NOMO-1 treated with DMSO at 0.1 percent for 48 hours (cell line): ENCODE measurements at regions not wholly inside any gene's neighbourhood (a gene's known extent, or its start where the extent isn't known, plus 50 kb on each side); places are given as distances from the start of the nearest gene placed in this dataset.
A peak's percentile ranks its signal among the peaks of the same experiment; 100 is the strongest.
"Not testable (repeated sequence)": the region's sequence is repeated elsewhere in the genome, so short reads cannot be mapped to it uniquely, and the experiment has no call there.

Source experiments
- DNase-seq: peaks from one replicate; lab custom pipeline; 2025; ENCODE audit not compliant: unreplicated experiment; lab: John Stamatoyannopoulos, UW

DNA sequence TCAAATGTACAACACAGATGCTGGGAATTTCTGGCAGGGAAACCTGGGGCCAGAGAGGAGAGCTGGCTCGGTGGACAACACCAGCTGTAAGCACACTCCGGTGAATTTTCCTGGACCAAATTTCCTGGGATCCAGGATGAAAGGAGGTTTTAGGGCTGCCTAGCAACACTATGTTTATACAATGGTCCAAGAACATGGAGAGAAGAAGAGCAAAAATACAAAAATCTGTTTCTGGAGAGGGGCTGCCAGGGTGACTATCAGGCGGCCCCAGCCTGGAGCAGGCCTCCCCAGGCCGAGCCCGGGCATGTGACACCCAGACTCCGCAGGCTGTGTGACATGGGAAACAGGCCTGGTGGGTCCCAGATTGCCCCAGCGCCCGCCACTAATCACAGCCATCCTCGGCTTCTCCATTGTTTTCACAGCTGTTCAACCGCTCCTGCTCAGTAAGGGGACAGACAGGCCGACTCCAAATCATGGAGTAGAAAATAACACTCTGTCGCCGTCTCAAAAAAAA is 336.0 kb upstream of the NFIA start:
- DNase-seq: no peak

DNA sequence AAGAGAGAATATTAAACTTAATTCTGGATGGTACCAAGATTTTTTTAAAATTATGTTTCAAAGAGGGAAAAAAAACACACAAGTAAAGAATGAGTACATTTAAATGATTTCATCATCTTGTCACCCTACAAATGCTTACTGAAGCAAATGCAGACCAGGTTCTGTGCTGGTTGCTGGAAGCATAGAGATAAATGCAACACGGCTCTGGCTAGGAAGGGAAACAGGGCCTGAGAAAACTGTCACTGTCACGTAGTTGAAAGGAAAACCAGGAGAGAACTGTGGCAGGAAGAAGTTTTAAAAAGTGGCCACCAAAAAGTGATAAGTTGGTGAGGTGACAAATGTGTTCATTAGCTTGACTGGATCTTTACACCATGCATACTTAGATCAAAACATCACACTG is 336.9 kb upstream of the NFIA start:
- no peak for DNase-seq

DNA sequence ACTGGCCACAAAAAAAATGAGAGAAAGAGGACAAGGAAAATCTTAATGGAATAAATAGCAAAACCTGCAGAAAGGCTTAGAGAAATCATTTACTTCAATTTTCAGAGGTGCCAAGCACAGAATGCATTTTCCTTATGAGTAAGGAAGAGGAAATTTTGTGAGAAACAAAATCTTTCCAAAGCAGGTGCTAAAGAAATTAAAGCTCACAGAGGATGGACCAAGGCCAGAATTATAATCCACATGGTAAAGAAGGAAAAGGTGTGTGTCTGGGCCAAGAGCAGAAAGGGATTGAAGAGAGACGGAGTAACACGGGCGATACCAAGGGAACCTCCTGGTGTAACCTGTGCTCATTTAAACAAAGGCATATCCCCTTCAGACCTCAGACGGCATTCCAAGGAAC is 340.0 kb upstream of the NFIA start:
- no peak for DNase-seq

DNA sequence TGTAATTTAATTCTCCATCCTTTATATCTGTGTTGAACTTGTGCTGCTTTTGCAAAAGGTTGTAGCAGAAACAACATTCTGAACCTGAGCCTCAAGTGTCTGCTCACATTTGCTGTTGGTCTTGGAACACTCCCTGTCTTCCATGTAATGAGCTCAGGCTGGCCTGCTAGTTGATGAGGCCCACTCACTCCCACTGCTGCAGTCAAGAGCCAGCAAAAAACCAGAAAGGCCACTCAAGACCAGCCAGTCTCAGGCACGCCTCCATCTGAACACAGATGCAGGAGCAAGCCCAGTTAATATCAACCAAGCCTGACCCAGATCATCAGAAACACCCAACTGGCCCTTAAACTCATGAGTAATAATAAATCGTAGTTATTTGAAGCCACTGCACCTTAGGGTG is 342.2 kb upstream of the NFIA start:
- no peak for DNase-seq

DNA sequence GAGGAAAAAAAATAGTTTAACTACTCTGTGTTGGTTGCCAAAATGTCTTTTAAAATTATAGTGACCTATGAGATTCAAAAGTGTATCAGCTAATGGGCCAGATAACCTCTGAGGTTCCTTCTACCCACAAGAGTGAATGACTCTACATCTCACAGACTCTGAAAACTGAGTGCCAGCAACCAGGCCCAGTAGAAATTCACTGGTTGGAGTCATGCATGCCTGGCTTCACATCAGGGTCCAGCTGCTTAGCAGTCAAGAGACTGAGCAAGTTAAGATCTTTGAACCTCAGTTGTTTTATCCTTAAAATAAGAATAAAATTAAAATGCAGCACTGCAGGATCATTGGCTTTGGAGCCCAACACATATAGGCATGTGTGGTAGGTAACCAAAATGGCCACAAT is 342.6 kb upstream of the NFIA start:
- DNase-seq: no peak

DNA sequence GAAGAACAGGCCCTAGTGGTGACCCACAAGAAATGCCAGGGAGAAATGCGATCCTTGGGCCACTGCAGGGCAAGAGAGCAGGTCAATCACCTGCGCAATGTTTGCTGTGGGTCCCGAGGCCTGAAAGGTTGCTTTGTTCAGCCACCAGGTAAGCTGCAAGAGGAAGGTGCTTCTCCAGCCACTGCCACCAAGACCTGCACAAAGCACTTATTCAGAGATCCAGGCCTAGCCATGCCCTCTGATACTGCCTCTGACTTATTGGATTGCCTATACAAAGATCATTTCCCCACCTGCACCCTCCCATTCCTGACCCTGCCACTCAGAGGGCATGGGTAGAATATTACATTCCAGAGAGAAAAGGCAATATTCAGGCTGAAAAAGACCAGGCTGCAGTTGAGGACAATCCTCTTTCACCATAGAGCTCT is 349.4 kb upstream of the NFIA start:
- DNase-seq: no peak

DNA sequence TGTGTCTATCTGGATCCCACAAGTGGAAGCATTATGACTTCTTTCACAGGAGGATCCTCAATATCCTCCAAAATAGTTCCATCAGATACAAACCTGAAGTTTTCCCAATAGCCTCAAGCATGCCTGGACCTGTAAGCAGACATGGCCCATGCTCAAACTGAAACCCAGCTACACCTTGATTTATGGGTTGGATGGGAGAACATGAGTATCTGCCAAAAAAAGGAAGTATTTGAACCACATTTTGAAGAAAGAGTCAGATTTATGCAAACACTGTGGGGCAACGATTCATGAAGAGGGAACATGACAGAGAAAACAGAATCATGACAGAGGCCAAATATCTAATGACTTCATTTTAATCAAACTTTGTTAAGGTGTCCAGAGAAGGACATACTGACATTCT is 351.0 kb upstream of the NFIA start:
- DNase-seq: peak; percentile 82

DNA sequence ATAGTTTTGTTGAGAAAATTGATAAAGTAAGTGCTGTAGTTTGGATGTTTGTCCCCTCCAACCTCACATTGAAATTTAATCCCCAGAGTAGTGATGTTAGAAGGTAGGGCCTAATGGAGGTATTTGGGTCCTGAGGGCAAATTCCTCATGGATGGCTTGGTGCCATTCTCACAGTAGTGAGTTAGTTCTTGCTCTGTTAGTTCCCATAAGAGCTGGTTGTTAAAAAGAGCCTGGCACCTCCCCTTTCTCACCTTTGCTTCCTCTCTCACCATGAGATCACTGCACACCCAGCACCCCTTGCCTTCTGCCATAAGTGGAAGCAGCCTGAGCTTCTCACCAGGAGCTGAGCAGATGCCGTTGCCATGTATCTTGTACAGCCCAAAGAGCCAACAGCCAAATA is 354.8 kb upstream of the NFIA start:
- no peak for DNase-seq

DNA sequence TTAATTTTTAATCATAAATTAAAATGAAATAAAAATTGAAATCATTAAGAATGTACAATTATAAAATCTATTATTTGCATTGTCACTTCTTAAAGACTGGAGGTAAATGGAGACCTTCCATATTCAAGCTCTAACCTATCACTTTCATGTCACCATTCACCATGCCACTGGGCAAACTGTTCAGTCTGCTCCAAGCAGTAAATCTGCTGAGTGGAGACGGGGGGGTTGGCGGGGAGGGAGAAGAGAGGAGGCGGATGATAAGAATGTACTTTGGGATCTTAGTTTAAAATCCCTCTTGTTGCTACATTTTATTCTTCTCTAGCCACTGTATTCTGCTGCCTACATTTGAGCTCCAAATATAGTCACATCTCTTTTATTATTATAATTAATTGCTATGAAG is 365.9 kb upstream of the NFIA start:
- DNase-seq: no peak

DNA sequence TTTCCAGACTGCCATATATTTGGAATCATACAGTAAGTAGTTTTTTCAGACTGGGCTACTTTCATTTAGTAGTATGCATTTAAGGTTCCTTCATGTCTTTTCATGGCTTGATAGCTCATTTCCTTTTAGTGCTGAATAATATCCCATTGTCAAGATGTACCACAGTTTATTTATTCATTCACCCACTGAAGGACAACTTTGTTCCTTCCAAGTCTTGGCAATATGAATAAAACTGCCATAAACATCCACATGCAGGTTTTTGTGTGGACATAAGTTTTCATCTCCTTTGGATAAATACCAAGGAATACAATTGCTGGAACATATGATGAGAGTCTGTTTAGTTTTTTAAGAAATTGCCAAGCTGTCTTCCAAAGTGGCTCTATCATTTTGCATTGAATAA is 366.4 kb upstream of the NFIA start:
- no peak for DNase-seq

DNA sequence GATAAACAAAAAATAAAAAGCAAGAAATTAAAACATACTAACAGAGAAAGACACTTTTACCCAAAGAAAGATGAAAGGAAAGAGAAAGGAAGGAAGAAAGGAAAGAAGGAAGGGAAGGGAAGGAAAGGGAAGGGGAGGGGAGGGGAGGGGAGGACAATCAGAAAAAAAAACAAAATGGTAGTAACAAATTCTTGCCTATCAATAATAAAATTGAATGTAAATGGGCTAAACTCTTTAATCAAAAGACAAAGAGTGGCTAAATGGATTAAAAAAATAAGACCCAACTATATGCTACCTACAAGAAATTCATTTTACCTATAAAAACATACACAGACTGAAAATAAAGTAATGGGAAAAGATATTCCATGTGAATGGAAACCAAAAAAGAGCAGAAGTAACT is 372.9 kb upstream of the NFIA start:
- DNase-seq: no peak

DNA sequence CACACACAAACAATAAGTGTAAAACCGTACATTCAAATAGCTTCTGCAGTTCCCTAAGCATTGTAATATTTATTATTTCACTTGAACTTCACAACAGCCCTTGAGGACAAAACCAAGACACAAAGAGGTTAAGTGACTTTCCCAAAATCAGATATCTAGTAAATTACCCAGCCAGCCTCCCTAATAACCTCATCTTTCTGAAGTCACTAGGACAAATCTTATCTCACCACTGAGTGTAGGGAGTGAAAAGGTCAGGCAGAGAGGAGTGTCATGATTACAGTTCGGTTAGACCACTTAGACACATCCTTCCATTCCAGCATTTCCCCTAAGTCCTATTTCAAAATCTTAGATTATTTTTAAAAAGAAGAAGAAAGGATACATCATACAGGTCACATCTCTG is 377.3 kb upstream of the NFIA start:
- DNase-seq: no peak

DNA sequence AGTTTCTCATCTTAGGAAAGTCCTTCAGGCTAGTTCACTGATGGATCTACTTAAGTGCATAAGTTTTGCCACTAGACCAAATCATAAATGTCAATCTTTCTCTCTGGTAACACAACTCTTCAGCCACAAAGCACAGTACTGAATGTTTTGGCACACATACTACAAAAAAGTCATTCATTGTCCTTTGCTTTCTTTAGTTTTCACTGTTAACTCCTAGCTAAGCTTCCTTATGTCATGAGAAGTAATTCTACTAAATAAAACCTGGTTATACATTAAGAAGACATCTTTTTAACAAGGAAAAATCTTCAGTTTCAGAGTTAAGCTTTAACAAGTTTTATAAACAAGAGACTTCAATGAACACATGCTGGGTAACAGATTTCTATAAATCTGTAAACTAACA is 379.2 kb upstream of the NFIA start:
- DNase-seq: no peak

DNA sequence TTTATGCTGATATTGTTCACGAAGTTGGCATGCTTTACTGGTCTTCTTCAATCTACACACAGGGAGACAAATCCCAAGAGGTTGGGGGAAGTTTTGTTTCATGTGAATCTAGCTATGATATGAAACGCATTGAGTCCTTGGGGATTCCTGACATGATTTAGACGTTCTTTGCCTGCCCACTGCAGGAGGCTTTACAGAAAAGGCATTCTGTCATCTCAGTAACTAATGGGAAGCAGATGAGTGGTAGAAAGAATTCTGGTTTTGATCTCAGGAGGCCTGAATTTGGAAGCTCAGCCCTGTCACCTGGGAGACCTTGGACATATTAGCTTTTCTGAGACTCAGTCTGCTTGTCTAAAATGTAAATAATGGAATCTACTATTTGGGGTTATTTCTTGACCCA is 383.0 kb upstream of the NFIA start:
- no peak for DNase-seq

DNA sequence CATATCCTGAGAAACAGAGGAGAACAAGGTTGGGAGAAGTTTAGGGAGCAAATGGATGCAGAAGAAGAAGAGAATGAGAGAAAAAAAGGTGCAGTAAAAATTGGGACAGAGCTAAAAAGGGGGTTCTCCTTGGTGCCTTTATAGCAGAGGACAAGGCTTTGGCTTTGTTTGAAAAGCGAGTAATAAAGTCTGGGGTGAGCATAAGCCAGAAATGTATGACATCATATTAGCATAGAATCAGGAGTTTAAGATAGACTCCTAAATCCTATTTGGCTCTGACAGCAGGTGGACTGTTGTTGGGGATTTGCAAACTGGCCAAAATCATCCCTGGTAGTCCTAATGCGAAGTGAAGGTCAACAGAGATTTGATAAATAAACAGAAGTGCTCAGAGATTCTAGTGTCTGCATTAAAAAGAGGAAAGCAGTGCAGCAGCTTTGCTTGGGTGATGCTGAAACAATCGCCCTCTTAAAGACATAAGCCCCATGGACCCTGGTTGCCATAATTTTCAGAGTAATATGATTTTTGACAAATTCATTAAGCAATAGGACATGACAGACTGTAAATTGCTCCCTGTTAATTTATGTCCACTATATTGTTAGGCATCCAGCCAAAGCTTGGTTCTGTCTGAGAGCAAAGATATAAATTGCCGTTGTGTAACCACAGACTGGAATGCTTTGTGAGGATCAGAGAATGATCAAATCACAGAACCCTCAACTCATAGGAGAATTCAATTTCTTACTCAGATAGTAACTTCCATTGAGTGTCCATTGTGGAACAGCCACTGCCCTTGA is 385.0 kb upstream of the NFIA start:
- no peak for DNase-seq

DNA sequence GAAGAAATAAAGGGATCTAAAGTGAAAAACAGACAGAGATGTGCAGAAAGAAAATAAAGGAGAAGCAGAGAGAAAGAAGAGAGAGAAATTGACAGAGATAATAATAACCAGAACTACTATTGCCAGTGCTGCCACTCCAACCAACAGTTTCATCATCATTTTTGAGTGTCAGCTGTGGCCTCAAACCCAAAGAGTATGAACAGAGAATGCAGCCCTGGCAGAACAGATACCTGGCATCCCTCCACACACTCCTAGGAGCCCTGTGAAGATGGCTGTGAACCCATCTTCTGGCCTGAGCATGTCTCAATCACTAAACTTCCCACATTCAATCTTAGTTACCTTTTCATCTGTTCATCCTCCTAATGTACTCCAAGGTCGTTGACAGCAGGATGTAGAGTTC is 385.8 kb upstream of the NFIA start:
- no peak for DNase-seq

DNA sequence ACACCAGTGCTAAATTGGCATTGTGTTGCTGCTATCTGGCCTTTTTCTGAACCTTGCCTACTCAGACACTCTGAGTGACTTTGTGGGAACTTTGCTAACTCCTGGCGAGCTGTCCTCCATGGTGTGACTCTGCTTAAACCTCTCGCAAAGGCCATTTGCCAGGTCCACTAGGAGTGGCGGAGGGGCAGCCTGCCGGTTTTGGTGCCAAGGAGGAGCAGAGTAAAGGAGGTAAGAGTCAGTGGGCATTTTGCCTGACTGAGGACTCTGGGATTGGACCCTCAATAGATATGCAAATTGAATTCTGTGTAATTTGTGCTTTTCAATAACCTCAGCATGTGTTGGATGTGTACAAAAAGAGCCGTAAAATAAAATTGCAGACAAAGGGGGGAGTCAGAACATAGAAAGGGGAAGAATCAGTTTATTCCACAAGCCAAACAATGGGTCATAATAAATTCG is 386.6 kb upstream of the NFIA start:
- no peak for DNase-seq

DNA sequence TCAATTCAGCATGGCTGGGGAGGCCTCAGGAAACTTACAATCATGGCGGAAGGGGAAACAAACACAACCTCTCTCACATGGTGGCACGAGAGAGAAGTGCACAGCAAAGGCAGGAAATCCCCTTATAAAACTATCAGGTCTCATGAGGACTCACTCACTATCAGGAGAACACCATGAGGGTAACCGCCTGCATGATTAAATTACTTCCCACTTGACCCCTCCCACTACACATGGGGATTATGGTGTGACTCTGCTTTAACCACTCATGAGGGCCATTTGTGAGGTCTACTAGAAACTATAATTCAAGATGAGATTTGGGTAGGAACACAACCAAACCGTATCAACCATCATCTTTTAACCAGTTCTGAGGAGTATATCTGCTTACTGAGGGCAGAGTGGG is 387.4 kb upstream of the NFIA start:
- DNase-seq: no peak

DNA sequence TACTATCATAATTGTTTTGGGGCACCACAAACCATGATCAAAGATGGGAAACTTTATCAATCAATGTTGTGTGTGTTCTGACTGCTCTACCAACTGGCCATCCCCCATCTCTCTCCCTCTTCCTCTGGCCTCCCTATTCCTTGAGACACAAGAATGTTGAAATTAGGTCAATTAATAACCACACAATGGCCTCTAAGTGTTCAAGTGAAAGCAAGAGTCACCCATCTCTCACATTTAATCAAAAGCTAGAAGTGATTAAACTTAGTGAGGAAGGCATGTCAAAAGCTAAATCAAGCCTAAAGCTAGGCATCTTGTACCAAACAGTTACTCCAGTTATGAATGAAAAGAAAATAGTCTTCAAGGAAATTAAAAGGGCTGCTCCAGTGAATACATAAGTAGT is 390.3 kb upstream of the NFIA start:
- no peak for DNase-seq

DNA sequence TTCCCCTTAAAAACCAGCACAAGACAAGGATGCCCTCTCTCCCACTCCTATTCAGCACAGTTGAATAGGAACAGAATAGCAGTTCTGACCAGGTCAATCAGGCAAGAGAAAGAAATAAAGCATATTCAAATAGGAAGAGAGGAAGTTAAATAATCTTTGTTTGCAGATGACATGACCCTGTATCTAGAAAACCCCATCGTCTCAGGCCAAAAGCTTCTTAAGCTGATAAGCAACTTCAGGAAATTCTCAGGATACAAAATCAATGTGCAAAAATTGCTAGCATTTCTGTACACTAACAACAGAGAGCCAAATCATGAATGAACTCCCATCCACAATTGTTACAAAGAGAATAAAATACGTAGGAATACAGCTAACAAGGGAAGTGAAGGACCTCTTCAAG is 394.1 kb upstream of the NFIA start:
- DNase-seq: not testable (repeated sequence)

DNA sequence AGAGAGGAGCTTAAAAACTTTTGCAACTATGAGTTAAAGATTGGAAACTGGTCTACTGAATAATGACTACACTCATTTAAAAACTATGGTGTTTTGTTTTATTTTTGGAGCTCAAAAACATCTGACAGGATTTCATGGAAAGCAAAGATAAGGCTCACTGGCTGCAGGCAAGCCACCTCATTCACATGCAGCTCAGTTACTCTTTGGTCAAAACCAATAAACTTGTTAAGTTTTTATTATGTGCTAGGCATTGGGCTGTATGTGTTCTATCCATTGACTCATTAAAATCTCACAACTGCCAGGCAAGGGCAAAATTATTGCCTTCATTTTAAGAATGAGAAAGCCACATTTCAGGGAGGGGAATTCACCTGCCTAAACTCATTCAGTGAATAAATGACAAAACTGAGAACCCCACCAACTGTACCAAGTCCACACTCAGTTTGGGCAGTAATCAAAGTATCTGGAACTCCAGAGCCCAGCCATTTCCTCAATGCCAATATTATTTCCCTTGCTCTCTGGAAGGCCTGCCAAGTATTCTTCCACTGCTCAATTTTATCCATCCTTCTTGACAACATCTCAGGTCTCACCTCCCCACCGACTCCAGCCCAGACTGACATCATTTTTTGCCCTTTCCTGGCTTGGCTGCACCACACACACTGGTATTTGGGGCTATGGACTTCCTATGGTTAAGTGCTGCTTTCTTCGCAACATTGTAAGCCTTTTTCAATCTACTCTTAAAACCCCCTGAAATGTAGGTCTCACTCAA is 401.1 kb upstream of the NFIA start:
- DNase-seq: no peak
